ENCODE measurements at regions not wholly inside any gene's neighbourhood (a gene's known extent, or its start where the extent isn't known, plus 50 kb on each side); places are given as distances from the start of the nearest gene placed in this dataset.

DNA sequence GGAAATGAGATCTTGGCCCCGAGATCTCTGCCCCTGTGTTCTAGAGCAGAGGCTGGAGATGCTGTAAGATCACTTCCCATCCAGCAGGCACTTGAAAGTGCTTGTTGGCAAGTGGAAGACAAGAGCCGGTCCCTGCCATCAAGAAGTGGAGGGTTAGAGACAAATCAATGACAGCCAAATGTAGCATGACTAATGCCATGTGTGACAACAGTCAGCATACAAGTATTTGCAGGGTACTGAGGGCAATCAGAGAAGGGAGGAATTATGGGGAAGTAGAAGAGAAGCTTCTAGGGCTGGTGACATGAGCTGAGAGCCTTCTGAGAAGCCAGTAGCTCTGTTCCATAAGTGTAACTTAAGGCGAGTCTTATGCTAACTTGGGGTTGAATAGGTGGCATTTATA lies 58.6 kb downstream of the TMEM17 start:
- Histone ChIP-seq H3K9me3 (ENCODE audit: control insufficient read depth, insufficient read depth, low read depth, low read length) (no peaks in the 10 kb centered on the region), H3K4me3 (ENCODE audit: low read depth in 2 of 2, low read length in 2 of 2) (no peak overlapping the region), H3K27me3 (ENCODE audit: control insufficient read depth, insufficient read depth, low read length) (no peaks in the 10 kb centered on the region), H3K4me1 (ENCODE audit: control insufficient read depth, insufficient read depth, low read length) (no peaks in the 10 kb centered on the region), H3K36me3 (ENCODE audit: control insufficient read depth, insufficient read depth, low read length) (no peaks in the 10 kb centered on the region), H3K27ac (ENCODE audit: low read length) (no peak overlapping the region)
- TF ChIP-seq TCF7L2 (IDR thresholded peaks at IDR 0.05; ENCODE audit: low read depth, low read length) (no peak), POLR2AphosphoS5 (IDR thresholded peaks at IDR 0.05; ENCODE audit: low read depth, low read length) (no peak), SIN3A (IDR thresholded peaks at IDR 0.05; ENCODE audit: borderline replicate concordance, insufficient read depth, low read depth, low read length) (no peak)
- TF ChIP-seq, protein P1, sequence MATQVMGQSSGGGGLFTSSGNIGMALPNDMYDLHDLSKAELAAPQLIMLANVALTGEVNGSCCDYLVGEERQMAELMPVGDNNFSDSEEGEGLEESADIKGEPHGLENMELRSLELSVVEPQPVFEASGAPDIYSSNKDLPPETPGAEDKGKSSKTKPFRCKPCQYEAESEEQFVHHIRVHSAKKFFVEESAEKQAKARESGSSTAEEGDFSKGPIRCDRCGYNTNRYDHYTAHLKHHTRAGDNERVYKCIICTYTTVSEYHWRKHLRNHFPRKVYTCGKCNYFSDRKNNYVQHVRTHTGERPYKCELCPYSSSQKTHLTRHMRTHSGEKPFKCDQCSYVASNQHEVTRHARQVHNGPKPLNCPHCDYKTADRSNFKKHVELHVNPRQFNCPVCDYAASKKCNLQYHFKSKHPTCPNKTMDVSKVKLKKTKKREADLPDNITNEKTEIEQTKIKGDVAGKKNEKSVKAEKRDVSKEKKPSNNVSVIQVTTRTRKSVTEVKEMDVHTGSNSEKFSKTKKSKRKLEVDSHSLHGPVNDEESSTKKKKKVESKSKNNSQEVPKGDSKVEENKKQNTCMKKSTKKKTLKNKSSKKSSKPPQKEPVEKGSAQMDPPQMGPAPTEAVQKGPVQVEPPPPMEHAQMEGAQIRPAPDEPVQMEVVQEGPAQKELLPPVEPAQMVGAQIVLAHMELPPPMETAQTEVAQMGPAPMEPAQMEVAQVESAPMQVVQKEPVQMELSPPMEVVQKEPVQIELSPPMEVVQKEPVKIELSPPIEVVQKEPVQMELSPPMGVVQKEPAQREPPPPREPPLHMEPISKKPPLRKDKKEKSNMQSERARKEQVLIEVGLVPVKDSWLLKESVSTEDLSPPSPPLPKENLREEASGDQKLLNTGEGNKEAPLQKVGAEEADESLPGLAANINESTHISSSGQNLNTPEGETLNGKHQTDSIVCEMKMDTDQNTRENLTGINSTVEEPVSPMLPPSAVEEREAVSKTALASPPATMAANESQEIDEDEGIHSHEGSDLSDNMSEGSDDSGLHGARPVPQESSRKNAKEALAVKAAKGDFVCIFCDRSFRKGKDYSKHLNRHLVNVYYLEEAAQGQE (IDR thresholded peaks at IDR 0.05; ENCODE audit: insufficient read depth in 1 of 2, low read depth in 2 of 2, low read length in 1 of 2): no peak
- TF ChIP-seq, protein P2, sequence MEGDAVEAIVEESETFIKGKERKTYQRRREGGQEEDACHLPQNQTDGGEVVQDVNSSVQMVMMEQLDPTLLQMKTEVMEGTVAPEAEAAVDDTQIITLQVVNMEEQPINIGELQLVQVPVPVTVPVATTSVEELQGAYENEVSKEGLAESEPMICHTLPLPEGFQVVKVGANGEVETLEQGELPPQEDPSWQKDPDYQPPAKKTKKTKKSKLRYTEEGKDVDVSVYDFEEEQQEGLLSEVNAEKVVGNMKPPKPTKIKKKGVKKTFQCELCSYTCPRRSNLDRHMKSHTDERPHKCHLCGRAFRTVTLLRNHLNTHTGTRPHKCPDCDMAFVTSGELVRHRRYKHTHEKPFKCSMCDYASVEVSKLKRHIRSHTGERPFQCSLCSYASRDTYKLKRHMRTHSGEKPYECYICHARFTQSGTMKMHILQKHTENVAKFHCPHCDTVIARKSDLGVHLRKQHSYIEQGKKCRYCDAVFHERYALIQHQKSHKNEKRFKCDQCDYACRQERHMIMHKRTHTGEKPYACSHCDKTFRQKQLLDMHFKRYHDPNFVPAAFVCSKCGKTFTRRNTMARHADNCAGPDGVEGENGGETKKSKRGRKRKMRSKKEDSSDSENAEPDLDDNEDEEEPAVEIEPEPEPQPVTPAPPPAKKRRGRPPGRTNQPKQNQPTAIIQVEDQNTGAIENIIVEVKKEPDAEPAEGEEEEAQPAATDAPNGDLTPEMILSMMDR (IDR thresholded peaks at IDR 0.05): no peak
- CTCF ChIA-PET: no interaction called here
- intact Hi-C loops (cut with micrococcal nuclease; ENCODE audit: unreplicated experiment) (no loop called here), in situ Hi-C loops (cut with HindIII; ENCODE audit: low pct_unique_long_range_greater_than_20kb, low sequenced_read_pairs) (no loop called here)
- DNase-seq (ENCODE audit: low read depth, low spot score) (no peak), ATAC-seq (no peak)
- no TSS peak for BruUV-seq (replicated peaks)
- POLR2A ChIA-PET: no interaction called here

DNA sequence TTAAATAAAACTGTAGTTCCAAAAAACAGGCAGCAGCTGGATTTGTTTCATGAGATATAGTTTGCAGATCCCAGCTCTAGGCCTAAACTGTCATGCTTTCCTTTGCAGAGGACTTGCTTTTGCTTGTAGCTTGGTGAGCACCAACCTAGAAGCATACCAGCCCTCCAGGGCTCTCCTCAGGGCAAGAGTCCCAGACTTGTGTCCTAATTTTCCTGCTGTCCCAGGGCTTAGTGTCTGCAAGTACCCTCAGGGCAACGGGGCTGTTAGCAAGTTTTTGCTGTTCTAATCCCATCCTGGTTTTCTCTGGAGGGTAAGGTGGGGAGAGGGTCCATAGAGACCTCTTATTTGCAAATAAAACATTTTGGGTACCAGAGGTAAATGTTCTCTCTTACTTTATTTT lies 59.5 kb downstream of the TMEM17 start:
- ChIA-PET CTCF (no interaction called here), POLR2A (no interaction called here)
- Histone ChIP-seq H3K4me1 (ENCODE audit: control insufficient read depth, insufficient read depth, low read length) (no peaks in the 10 kb centered on the region), H3K27ac (ENCODE audit: low read length) (no peak overlapping the region), H3K27me3 (ENCODE audit: control insufficient read depth, insufficient read depth, low read length) (no peaks in the 10 kb centered on the region), H3K36me3 (ENCODE audit: control insufficient read depth, insufficient read depth, low read length) (no peaks in the 10 kb centered on the region), H3K4me3 (ENCODE audit: low read depth in 2 of 2, low read length in 2 of 2) (no peak overlapping the region), H3K9me3 (ENCODE audit: control insufficient read depth, insufficient read depth, low read depth, low read length) (no peaks in the 10 kb centered on the region)
- DNase-seq (ENCODE audit: low read depth, low spot score): no peak
- TF ChIP-seq, protein P2 (IDR thresholded peaks at IDR 0.05): no peak
- TF ChIP-seq POLR2AphosphoS5 (IDR thresholded peaks at IDR 0.05; ENCODE audit: low read depth, low read length) (no peak), SIN3A (IDR thresholded peaks at IDR 0.05; ENCODE audit: borderline replicate concordance, insufficient read depth, low read depth, low read length) (no peak), TCF7L2 (IDR thresholded peaks at IDR 0.05; ENCODE audit: low read depth, low read length) (no peak)
- TF ChIP-seq, protein P1 (IDR thresholded peaks at IDR 0.05; ENCODE audit: insufficient read depth in 1 of 2, low read depth in 2 of 2, low read length in 1 of 2): no peak
- no TSS peak for BruUV-seq (replicated peaks)
- ATAC-seq: no peak
- intact Hi-C loops (cut with micrococcal nuclease; ENCODE audit: unreplicated experiment) (no loop called here), in situ Hi-C loops (cut with HindIII; ENCODE audit: low pct_unique_long_range_greater_than_20kb, low sequenced_read_pairs) (no loop called here)

Data from Panc1 (cell line).